IMR-90 (cell line): ENCODE measurements at regions not wholly inside any gene's neighbourhood (a gene's known extent, or its start where the extent isn't known, plus 50 kb on each side); places are given as distances from the start of the nearest gene placed in this dataset.

Source experiments
- CEBPB ChIP-seq: IDR thresholded peaks from 2 replicates; pipeline ENCODE4 v1.6.1; 2012; ENCODE audit warnings: low read depth, low read length, improper control_type of control experiment
- CHD1 ChIP-seq: IDR thresholded peaks from 2 replicates; pipeline ENCODE4 v1.6.1; 2012; ENCODE audit warnings: low read depth, low read length, improper control_type of control experiment
- MAZ ChIP-seq: IDR thresholded peaks from 2 replicates; pipeline ENCODE4 v1.6.1; 2012; ENCODE audit warnings: low read depth, mild to moderate bottlenecking, low read length, improper control_type of control experiment, moderate library complexity, borderline replicate concordance
- MXI1 ChIP-seq: IDR thresholded peaks from 2 replicates; pipeline ENCODE4 v1.6.1; 2012; ENCODE audit warnings: low read depth, mild to moderate bottlenecking, low read length, moderate library complexity, borderline replicate concordance
- NFE2L2 ChIP-seq: fragments of 150-350 bp; IDR thresholded peaks from 2 replicates; pipeline ENCODE4 v1.6.1; 2016; ENCODE audit warnings: low read depth, mild to moderate bottlenecking, low read length
- POLR2A ChIP-seq: IDR thresholded peaks from 2 replicates; pipeline ENCODE4 v1.6.1; 2012; ENCODE audit warnings: mild to moderate bottlenecking, low read depth, low read length
- RAD21 ChIP-seq: IDR thresholded peaks from 2 replicates; pipeline ENCODE4 v1.6.1; 2012; ENCODE audit warnings: low read length, improper control_type of control experiment
- RCOR1 ChIP-seq: IDR thresholded peaks from 2 replicates; pipeline ENCODE4 v1.6.1; 2012; ENCODE audit warnings: mild to moderate bottlenecking, low read length, improper control_type of control experiment; ENCODE audit not compliant: insufficient replicate concordance
- SMC3 ChIP-seq: fragments of 150-350 bp; IDR thresholded peaks from 2 replicates; pipeline ENCODE4 v1.6.1; 2016; ENCODE audit warnings: low read depth, mild to moderate bottlenecking, antibody characterized with exemption, low read length, moderate library complexity
- TF ChIP-seq, protein P1 (sequence below): conservative IDR thresholded peaks from 2 replicates; pipeline ENCODE4 v1.5.1; 2012; ENCODE audit warnings: mild to moderate bottlenecking, low read depth, low read length, improper control_type of control experiment
- TF ChIP-seq, protein P2 (sequence below): fragments of 150-350 bp; IDR thresholded peaks from 2 replicates; pipeline ENCODE4 v1.6.1; 2016; ENCODE audit warnings: low read depth, mild to moderate bottlenecking, low read length, moderate library complexity, borderline replicate concordance

DNA sequence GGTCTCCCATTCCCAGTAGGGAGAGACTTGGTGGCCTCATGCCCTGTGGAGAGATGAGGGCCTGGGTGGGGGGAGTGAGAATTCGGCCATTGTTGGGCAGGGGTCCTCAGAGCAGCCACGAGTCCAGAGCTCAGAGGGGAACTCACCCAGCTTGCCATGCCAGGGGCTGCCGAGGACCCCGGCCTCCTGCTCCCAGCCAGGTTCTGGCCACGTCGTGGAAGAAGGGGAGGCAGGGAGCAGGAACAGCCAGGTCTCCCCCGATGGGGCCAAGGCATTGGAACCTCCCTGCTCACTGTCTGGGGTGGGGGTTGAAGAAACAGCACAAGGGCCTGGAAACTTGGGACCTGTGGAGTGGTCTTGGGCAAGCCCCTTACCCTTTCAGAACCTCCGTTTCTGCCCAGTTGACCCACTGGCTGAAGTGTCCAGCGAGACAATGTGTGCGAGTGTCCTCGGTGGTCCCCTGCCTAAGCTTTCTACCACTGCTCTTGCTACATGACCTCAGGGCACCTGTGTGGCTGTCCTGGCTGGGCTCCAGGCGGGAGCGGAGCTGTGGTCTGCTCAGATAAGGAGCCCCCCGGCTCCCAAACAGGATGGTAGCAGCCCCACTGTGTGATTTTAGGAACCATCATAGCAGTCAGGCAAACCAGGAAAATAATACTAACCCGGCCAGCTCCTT, 74.7 kb upstream of the WNT11 start:
- TF ChIP-seq, protein P1, sequence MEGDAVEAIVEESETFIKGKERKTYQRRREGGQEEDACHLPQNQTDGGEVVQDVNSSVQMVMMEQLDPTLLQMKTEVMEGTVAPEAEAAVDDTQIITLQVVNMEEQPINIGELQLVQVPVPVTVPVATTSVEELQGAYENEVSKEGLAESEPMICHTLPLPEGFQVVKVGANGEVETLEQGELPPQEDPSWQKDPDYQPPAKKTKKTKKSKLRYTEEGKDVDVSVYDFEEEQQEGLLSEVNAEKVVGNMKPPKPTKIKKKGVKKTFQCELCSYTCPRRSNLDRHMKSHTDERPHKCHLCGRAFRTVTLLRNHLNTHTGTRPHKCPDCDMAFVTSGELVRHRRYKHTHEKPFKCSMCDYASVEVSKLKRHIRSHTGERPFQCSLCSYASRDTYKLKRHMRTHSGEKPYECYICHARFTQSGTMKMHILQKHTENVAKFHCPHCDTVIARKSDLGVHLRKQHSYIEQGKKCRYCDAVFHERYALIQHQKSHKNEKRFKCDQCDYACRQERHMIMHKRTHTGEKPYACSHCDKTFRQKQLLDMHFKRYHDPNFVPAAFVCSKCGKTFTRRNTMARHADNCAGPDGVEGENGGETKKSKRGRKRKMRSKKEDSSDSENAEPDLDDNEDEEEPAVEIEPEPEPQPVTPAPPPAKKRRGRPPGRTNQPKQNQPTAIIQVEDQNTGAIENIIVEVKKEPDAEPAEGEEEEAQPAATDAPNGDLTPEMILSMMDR: no peak
- TF ChIP-seq POLR2A (no peak), SMC3 (no peak), MAZ (no peak), CHD1 (no peak), NFE2L2 (no peak), RAD21 (no peak), MXI1 (no peak), RCOR1 (no peak), CEBPB (no peak)
- TF ChIP-seq, protein P2, sequence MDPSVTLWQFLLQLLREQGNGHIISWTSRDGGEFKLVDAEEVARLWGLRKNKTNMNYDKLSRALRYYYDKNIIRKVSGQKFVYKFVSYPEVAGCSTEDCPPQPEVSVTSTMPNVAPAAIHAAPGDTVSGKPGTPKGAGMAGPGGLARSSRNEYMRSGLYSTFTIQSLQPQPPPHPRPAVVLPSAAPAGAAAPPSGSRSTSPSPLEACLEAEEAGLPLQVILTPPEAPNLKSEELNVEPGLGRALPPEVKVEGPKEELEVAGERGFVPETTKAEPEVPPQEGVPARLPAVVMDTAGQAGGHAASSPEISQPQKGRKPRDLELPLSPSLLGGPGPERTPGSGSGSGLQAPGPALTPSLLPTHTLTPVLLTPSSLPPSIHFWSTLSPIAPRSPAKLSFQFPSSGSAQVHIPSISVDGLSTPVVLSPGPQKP: no peak
